ENCODE measurements at regions not wholly inside any gene's neighbourhood (a gene's known extent, or its start where the extent isn't known, plus 50 kb on each side); places are given as distances from the start of the nearest gene placed in this dataset.

DNA sequence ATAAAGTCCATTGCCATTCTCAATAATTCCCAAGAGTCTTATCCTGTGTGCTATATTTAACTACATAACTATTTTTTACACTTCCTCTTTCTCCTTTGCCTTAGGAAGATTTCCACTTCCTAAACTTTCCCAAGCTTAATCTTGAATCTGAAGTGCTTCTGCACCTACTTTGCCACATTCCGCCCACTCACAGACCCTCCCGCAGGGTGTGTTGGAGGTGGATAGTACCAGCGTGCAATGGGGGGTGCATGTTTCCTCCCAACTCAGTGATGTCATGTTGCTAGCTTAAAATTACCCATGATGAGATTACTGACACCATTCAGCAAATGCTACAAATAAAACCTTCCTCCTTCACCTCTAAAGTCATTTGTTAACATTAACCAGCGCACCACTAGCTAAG lies 460.2 kb downstream of the NR2F1-AS1 start:
- TF ChIP-seq, protein P1, sequence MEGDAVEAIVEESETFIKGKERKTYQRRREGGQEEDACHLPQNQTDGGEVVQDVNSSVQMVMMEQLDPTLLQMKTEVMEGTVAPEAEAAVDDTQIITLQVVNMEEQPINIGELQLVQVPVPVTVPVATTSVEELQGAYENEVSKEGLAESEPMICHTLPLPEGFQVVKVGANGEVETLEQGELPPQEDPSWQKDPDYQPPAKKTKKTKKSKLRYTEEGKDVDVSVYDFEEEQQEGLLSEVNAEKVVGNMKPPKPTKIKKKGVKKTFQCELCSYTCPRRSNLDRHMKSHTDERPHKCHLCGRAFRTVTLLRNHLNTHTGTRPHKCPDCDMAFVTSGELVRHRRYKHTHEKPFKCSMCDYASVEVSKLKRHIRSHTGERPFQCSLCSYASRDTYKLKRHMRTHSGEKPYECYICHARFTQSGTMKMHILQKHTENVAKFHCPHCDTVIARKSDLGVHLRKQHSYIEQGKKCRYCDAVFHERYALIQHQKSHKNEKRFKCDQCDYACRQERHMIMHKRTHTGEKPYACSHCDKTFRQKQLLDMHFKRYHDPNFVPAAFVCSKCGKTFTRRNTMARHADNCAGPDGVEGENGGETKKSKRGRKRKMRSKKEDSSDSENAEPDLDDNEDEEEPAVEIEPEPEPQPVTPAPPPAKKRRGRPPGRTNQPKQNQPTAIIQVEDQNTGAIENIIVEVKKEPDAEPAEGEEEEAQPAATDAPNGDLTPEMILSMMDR (IDR thresholded peaks at IDR 0.05) = no peak
- no peak for TF ChIP-seq POLR2A (IDR thresholded peaks at IDR 0.05)
